Effector CD8-positive, alpha-beta T cell (primary cell): ENCODE measurements at regions not wholly inside any gene's neighbourhood (a gene's known extent, or its start where the extent isn't known, plus 50 kb on each side); places are given as distances from the start of the nearest gene placed in this dataset.

Source experiments
- DNase-seq: peaks from one replicate; lab custom pipeline; 2025; lab: John Stamatoyannopoulos, UW

GRCh38 chr10:44821290-44821689, 89.8 kb upstream of the TMEM72 start:
- no peak for DNase-seq

DNA sequence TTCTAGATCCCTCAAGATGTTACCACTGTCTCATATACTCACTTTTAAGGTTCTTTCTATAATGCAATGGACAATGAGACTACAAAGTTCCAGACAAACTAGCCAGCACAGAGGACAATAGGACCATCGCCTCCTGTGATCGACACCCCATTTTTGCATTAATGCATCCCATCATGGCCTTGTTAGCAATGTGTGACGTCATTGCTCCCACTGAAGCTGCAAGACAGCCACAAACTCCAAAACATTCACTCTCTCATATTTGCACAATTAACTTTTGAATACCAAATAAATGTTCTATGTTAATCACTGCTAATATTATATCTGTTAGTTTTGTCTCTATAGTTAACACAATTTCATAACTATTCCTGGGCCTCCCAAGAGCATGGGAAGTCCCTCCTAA, 88.8 kb upstream of the TMEM72 start:
- no peak for DNase-seq

- no peak for DNase-seq
Observed at GRCh38 chr10:44822966-44823365, 88.2 kb upstream of the TMEM72 start.

- no peak for DNase-seq
Observed at GRCh38 chr10:44824607-44825006, 86.5 kb upstream of the TMEM72 start.

DNA sequence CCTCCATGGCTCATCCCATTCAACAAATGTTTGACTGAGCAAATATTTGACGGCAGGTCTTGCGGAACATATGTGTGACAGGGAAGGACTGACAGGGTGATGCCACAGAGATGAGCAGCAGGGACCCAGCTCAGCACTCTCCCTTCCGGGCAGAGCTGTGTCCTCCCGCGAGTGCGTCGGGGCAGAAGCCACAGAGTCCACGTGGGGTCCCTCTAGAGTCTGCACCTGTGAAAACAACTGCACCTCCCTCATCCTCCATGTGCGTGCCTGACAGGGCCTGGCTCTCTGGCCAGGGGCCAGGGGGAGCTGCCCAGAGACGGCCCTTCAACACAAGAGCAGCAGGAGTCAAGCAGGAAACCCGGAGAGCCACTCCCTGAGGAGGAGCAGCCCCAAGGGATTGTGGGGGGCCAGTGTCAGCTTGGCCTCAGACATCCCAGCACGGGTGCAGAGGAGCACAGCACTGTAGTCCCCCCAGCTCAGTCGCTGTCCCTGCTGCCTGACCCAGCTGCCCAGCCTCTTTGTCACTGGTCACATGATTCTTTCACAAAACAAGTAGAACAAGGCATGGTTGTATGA, 83.6 kb upstream of the TMEM72 start:
- no peak for DNase-seq

- no peak for DNase-seq
Observed at GRCh38 chr10:44828508-44829142, 82.5 kb upstream of the TMEM72 start.

- no peak for DNase-seq
Observed at GRCh38 chr10:44829426-44829825, 81.7 kb upstream of the TMEM72 start.

GRCh38 chr10:44830022-44830421, 81.1 kb upstream of the TMEM72 start:
- no peak for DNase-seq

GRCh38 chr10:44831581-44831980, 79.6 kb upstream of the TMEM72 start:
- DNase-seq, result no peak

DNA sequence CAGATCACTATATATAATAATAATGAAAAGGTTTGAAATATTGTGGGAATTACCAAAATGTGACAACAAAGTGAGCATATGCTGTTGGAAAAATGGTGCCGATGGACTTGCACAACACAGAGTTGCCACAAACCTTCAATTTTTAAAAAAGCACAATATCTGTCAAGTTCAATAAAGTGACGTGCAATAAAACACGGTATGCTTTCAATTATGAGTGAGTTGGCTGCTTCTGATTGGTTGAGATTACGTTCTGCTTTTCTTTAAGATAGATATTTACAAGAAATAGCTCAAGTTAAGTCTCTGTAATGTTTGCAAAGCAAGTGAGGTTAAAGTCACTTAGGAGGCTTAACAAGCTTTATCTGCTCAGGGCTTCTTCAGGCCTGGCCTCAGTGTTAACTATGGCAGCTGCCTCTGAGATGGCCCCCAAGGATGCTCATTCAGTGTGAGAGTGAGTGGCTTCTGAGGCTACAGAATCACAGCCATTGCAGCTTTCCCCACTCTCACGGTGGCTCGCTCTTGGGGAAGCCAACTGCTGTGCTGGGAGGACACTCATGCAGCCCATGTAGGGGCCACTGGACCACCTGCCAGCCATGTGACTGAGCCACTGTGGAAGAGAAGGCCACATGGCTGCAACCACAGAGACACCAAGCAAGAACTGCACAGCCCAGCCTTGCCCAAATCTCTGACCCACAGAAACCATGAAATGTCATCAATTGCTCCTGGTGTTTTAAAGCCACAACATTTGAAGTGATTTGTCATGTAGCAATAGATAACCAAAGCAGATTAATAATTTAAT, 78.3 kb upstream of the TMEM72 start:
- DNase-seq, result no peak

- no peak for DNase-seq
Observed at GRCh38 chr10:44834131-44834530, 77.0 kb upstream of the TMEM72 start.

GRCh38 chr10:44835300-44835699, 75.8 kb upstream of the TMEM72 start:
- no peak for DNase-seq

- no peak for DNase-seq
Observed at GRCh38 chr10:44843484-44843883, 67.7 kb upstream of the TMEM72 start.

DNA sequence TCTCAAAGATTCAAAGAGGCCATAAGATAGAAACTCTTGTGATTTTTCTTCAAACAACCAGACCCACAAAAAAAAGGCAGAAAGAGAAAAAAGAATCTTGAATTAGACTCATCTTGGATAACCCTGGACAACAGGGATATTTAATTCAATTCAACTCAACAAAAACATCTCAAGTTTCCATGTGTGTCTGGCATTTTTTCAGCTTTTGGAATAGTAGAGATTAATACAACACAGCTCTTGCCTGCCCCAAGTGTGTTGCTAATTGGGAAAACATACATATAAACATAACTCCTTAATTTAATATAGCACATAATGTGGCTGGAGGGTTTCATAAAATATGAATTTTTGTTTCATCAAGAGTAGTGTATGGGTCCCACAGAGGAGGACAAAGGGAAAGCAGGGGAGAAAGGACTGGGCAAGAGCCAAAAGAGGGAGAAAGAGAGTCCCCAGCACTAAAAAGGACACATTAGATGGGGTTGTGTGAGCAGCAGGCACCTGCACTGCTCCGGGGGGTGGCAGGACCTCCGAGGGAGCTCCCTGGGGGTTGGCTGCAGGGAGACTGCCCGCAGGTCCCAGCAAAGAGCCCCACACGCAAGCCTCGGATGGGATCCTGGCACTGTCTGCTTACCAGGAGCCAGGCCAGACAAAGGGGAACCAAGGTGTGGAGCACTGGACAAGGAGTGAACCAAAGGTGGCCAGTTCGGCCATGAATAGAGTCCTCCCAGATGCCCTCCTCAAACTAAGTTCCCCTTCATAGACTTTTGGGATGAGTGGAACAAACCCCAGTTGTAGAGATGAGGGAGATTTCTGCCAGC, 65.6 kb upstream of the TMEM72 start:
- DNase-seq, result no peak

DNA sequence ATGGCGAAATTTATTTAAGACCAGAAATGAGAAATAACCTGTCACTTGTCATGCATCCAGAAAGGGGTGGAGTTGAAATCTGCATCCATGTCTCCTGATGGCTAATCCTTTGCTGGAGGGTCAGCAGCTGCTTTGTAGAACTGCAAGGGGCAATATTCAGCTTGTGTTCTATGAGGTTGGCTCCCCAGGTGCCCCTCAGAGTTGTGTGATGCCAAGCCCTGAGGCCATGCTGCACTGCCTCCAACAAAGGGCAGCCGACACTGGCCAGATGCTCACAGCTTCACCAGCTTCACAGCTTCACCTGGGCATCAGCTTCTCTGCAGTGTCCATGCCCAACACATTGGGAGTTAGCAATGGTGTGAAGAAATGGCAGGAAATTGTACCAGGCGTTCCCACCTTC, 64.0 kb upstream of the TMEM72 start:
- DNase-seq, result no peak

DNA sequence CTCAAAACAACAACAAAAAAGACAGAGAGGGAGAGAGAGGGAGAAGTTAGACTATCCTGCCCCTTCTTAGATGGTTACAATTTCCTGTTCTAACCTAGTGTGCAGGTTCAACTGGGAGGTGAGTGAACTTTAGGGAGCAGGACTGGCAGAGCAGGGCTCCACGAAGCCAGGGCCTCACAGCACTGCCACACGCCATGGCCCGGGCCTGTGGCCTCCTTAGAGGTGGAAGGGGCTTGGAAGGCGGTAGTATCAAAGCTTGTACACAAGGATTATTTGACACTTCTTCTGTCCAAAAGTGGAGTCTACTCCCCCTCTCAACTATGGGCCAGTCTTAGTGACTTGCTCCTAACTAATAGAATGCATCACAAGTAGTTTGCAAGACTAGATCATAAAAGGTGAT, 62.9 kb upstream of the TMEM72 start:
- no peak for DNase-seq

- DNase-seq, result no peak
Observed at GRCh38 chr10:44849936-44850335, 61.2 kb upstream of the TMEM72 start.

DNA sequence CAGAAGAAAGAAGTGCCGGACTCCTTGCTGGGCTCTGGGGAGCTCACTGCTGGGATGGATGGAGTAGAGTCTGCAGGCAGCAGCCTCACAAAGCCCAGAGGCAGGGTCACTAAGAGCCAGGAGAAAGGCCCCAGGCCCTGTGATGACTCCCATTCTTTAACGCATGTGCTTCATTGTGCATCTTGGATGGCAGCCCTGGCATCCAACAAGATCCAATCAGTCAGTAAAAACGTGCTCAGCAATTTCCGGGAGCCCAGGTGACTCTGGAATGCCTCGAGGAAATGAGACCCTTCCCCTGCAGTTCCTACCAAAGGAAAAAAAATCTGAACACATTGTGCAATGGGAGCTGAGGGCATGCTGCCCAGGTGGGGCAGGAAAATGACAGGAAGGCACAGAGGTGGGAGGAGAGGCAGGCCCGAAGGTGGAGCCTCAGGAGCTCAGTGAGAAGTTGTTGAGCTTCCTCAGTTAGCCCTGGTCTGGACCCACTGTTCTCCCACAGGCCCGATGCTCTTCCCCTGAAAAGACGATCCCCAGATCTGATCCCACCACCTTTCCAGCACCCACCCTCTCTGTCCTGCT, 60.7 kb upstream of the TMEM72 start:
- no peak for DNase-seq

DNA sequence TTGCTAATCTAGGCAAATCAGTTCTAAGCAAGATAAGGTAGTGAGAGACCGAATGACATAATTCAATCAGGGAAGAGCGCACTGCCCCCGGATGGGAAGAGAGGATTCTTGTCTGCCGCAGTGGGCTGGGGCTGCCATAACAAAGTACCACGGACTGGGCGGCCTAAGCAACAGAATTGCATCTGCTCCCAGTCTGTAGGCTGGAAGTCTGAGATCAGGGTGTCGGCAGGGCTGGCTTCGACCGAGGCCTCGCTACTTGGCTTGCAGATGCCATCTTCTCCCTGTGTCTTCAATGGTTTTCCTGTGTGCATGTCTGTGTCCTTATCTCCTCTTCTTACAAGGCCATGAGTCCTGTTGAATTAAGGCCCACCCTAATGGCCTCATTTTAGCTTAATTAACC, 59.7 kb upstream of the TMEM72 start:
- DNase-seq, result no peak

DNA sequence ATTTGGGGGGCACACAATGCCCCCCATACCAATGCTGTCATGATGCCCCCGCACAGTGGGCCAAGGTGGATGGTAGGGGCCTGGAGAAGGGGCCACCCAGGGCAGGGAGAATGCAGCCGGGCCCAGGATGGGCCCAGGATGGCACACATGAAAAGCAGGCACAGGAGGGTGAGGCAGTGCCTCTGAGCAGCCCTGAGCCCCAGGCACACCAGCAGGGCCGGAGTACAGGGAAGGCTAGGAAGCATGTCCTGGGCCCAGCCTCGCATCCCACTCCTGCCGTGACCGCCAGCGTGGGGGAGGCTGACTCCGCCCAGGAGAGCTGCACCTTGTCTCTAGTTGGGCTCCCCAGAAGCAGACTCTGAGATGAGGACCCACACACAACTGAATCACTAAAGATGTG, 59.3 kb upstream of the TMEM72 start:
- no peak for DNase-seq

DNA sequence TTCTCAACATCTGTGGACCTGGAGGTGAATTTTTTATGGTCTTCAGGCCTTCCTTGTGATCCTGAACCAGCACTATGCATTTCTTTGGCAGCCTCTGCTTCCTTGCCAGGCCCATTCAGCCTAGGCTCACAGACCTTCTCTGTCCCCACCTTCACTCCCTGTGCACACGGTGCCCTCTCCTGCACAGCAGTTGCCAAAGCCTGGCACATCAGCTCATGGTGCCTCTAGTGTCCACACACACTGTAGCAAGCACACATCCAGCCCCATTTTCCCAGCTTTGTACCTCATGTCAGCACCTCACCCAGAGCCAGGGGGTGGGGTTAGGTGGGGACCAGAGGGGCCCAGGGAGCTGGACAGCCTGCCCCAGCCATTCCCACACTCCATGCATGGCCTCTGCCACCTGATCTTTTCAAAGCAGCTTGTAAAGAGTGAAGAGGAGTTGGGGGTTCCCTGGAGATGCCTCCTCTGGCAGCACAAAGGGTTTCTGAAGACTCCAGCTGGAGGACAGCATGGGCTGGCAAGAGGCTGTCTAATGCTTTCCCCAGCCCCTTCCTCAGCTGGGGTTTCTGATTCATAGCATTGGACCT, 57.9 kb upstream of the TMEM72 start:
- DNase-seq, result no peak

DNA sequence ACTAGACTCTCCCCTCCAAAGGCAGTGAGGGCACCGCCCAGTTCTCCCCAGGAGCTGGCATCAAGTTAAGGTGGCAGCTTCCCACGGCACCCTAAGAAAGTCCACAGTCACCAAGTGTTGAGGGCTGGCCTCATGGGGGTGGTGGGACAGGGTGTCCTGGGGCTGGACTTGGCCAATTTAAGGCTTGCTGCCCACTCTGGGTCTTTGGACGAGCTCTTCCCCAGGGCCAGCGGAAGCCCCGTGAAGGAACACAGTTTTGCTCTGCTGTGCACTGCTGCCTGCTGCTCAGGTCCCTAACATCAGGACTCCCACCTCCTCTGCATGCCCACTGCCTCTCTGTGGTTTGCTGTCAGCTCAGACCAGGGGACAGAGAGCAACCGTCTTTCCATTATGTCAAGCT, 57.3 kb upstream of the TMEM72 start:
- no peak for DNase-seq
